Body of pancreas (tissue), 4 donors: ENCODE measurements at regions not wholly inside any gene's neighbourhood (a gene's known extent, or its start where the extent isn't known, plus 50 kb on each side); places are given as distances from the start of the nearest gene placed in this dataset.

Experiments
- POLR2A ChIP-seq, 3 donors: fragments of 450-650 bp; IDR thresholded peaks; one replicate each; pipeline ENCODE4 v1.6.1; 2016; ENCODE audit warnings: antibody characterized with exemption in 3 of 3, mild to moderate bottlenecking in 2 of 3
- TF ChIP-seq, protein P1 (sequence below), 7 experiments: fragments of 450-650 bp in 4 of 7; fragments of 200-600 bp in 3 of 7; sonication (generic) in 3 of 7; IDR thresholded peaks; one replicate each; pipeline ENCODE4 v1.5.1; 2016 to 2019; ENCODE audit warnings: antibody characterized with exemption in 7 of 7

- no peak for TF ChIP-seq POLR2A (IDR thresholded peaks at IDR 0.05)
- TF ChIP-seq, protein P1, sequence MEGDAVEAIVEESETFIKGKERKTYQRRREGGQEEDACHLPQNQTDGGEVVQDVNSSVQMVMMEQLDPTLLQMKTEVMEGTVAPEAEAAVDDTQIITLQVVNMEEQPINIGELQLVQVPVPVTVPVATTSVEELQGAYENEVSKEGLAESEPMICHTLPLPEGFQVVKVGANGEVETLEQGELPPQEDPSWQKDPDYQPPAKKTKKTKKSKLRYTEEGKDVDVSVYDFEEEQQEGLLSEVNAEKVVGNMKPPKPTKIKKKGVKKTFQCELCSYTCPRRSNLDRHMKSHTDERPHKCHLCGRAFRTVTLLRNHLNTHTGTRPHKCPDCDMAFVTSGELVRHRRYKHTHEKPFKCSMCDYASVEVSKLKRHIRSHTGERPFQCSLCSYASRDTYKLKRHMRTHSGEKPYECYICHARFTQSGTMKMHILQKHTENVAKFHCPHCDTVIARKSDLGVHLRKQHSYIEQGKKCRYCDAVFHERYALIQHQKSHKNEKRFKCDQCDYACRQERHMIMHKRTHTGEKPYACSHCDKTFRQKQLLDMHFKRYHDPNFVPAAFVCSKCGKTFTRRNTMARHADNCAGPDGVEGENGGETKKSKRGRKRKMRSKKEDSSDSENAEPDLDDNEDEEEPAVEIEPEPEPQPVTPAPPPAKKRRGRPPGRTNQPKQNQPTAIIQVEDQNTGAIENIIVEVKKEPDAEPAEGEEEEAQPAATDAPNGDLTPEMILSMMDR (IDR thresholded peaks at IDR 0.05), result no peak
Observed at GRCh38 chr3:78242724-78243123, 1202.8 kb downstream of the ROBO2 start.
